HCT116 (cell line): ENCODE measurements at regions not wholly inside any gene's neighbourhood (a gene's known extent, or its start where the extent isn't known, plus 50 kb on each side); places are given as distances from the start of the nearest gene placed in this dataset.

Experiments
- CEBPB ChIP-seq: IDR thresholded peaks from 2 replicates; pipeline ENCODE4 v1.6.1; 2012; ENCODE audit warnings: low read depth
- POLR2A ChIP-seq: IDR thresholded peaks from 2 replicates; pipeline ENCODE4 v1.7.0; 2011; ENCODE audit warnings: borderline replicate concordance; ENCODE audit not compliant: insufficient read depth, insufficient read length; ENCODE audit errors: extremely low read depth
- POLR2AphosphoS5 ChIP-seq: IDR thresholded peaks from 2 replicates; pipeline ENCODE4 v1.6.1; 2011; ENCODE audit warnings: mild to moderate bottlenecking, low read depth, low read length, moderate library complexity
- SP1 ChIP-seq: IDR thresholded peaks from 2 replicates; pipeline ENCODE4 v1.6.1; 2012; ENCODE audit warnings: low read depth

DNA sequence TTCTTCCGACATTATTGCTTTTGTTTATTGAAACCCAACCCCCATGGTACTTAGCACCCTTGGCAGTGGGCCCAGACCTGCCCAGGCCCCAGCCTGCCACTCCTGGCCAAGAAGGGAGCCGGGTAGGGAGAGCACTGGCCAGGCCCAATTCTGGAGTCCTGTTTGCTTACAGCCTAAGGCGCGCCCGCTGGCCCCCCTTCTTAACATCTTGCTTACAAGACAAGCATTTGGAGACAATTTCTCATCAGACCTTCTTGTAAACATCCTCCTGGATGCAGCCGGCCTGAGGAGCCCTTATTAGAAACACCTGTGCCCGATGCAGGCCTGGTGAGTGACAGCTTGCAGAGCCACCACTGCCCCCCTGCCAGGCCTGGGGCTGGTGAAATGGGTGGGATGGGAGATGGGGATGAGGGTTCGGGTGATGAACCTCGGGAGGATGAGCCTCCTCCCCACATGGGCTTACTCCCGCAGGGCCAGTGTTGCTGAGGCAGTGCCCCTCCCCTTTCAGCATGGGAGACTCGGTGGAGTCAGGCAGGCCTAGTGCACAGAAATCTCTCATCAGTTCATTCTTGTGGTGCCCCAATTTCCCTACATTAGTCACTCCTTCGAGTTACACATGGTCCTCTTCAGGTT lies 217.5 kb downstream of the CYP26B1 start:
- no peak for TF ChIP-seq POLR2A
- TF ChIP-seq CEBPB, result no peak
- no peak for TF ChIP-seq SP1
- TF ChIP-seq POLR2AphosphoS5, result no peak
